Muscle layer of colon (tissue), 2 donors: ENCODE measurements at regions not wholly inside any gene's neighbourhood (a gene's known extent, or its start where the extent isn't known, plus 50 kb on each side); places are given as distances from the start of the nearest gene placed in this dataset.

ENCODE experiments used
- H3K27ac ChIP-seq: one replicate; pipeline ENCODE4 v1.7.0; 2013; ENCODE audit warnings: low read depth, mild to moderate bottlenecking, low read length, moderate library complexity
- H3K27me3 ChIP-seq, 2 donors: one replicate each; pipeline ENCODE4 v1.7.0; 2013; ENCODE audit warnings: low read length in 2 of 2, mild to moderate bottlenecking in 2 of 2; ENCODE audit not compliant: insufficient read depth in 2 of 2, control insufficient read depth in 1 of 2
- H3K36me3 ChIP-seq: one replicate; pipeline ENCODE4 v1.7.0; 2013; ENCODE audit warnings: mild to moderate bottlenecking, low read length; ENCODE audit not compliant: insufficient read depth
- H3K4me1 ChIP-seq: one replicate; pipeline ENCODE4 v1.7.0; 2013; ENCODE audit warnings: mild to moderate bottlenecking, low read length; ENCODE audit not compliant: insufficient read depth
- H3K4me3 ChIP-seq, 2 donors: one replicate each; pipeline ENCODE4 v1.7.0; 2013; ENCODE audit warnings: low read length in 2 of 2, low read depth in 1 of 2, mild to moderate bottlenecking in 1 of 2, moderate library complexity in 1 of 2
- H3K9ac ChIP-seq: one replicate; pipeline ENCODE4 v1.7.0; 2013; ENCODE audit warnings: low read length
- H3K9me3 ChIP-seq: one replicate; pipeline ENCODE4 v1.7.0; 2013; ENCODE audit warnings: mild to moderate bottlenecking, low read length
- donor health status: abdominal sarcoma.
- donor health status: Adenocarcinoma of cecum.

DNA sequence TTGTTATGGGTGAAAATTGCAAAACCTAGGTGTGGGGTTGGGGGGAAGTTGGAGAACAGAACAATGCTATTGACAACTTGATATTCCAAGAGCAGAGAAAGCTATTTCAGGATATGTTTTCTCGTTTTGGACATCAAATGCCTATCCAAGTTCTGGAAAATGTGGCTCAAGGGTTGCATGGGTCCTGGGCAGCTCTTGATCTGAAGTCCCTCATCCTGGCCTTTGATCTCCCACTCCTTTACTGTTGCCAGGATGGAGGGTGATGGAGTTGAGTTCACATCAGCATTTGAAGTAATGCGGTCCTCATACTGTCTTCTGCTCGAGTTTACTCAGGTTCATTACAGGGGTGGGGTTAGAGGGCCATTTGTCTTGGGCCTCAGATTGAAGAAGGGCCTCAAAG lies 76.9 kb upstream of the RPS23 start:
- H3K36me3 ChIP-seq = no peaks in the 10 kb centered on the region
- no peak overlapping the region for H3K9ac ChIP-seq
- no peak overlapping the region for H3K4me3 ChIP-seq
- H3K27me3 ChIP-seq = no peaks in the 10 kb centered on the region
- H3K27ac ChIP-seq = no peak overlapping the region
- H3K4me1 ChIP-seq = no peaks in the 10 kb centered on the region
- H3K9me3 ChIP-seq = no peaks in the 10 kb centered on the region

DNA sequence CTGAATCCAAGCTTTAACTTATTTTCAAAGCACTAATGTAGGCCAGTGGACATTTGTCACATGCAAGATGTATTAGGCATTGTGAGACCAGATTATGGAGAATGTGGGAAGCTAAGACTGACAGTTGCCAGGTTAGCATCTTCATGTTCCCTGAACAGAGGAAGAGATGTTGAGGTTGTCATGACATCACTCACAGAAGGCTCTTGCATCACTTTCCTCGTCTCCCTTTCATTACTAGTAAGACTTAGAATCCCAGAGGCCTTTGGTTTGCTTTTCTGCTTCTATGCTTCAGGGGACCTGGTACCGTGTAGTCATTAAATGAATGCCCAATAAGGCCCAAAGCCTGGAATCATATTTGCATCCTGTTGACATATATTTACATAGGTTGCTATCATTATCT lies 76.4 kb upstream of the RPS23 start:
- no peaks in the 10 kb centered on the region for H3K36me3 ChIP-seq
- no peaks in the 10 kb centered on the region for H3K9me3 ChIP-seq
- H3K9ac ChIP-seq = no peak overlapping the region
- H3K27me3 ChIP-seq = no peaks in the 10 kb centered on the region
- no peak overlapping the region for H3K27ac ChIP-seq
- H3K4me3 ChIP-seq = no peak overlapping the region
- H3K4me1 ChIP-seq = no peaks in the 10 kb centered on the region

DNA sequence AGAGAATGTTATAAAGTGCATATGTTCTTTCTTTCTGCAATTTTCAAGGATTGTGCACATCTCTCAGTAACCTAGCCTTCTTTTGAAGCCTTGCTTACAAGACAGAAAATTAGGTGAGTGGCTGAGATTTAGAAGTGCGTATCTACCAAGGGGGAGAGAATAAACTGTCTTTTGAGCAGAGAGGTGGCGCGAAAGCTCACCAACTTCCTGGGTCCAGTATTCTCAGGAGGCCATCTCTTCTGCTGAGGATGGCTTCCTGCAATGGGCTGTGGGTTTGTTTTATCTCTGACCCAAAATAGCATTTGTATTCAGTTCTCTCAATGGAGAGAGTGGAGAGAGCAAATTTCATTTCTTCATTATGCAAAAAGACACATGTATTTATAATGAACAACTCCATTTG lies 75.4 kb upstream of the RPS23 start:
- Histone ChIP-seq H3K4me1 (peaks cover 6% of the 10 kb centered on the region), H3K36me3 (no peaks in the 10 kb centered on the region), H3K4me3 (no peak overlapping the region), H3K27ac (no peak overlapping the region), H3K9me3 (no peaks in the 10 kb centered on the region), H3K27me3 (no peaks in the 10 kb centered on the region), H3K9ac (no peak overlapping the region)

DNA sequence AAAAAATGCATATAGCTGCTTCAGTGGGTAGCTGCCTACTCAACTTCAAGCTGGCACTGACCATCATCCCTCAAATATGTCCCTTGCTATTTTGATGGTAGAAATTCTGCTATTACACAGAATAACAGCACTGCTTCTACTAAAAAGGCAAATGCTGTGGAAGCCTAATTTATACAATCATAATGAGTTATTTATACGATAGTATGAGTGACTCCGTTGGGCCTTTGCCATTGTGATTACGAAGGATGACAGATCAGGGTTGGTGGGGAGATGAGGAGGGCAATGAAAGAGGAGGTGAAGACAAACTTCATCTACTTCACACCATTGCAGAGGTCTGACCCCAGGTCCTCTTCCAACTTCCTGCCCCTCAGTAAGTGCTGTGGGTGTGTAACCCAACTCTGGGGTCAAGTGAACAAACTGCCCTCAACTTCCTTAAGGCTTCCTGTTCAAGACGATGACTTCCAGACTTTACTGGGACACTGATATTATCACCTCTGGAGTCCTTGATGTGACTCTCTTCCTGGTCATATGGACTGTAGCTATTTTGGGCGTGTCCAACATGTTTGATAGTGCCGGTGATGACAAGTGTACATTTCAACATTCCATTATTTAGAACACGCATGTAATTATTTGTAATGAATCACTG lies 74.1 kb upstream of the RPS23 start:
- Histone ChIP-seq H3K9ac (no peak overlapping the region), H3K27me3 (no peaks in the 10 kb centered on the region), H3K4me3 (no peak overlapping the region), H3K27ac (no peak overlapping the region), H3K36me3 (no peaks in the 10 kb centered on the region), H3K9me3 (no peaks in the 10 kb centered on the region), H3K4me1 (peaks cover 11% of the 10 kb centered on the region)

DNA sequence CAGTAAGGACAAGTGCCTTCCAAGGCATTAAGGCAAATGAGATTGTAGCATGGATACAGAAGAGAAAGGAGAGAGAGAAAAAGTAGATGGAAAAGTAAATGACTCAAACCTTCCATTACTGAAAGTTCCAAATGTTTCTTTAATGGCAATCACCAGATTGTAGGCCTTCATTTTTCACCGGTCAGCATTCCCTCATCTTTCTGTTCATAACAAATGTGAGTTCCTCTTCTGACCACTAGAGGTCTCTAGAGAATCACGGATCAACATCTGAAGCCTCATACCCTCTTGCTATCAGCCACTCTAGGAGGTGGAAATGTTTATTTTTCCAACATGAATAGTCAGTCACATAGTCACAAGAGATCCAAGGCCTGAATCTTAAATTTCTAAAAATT lies 73.6 kb upstream of the RPS23 start:
- Histone ChIP-seq H3K9ac (no peak overlapping the region), H3K9me3 (no peaks in the 10 kb centered on the region), H3K36me3 (no peaks in the 10 kb centered on the region), H3K4me3 (no peak overlapping the region), H3K27ac (no peak overlapping the region), H3K27me3 (no peaks in the 10 kb centered on the region), H3K4me1 (peaks cover 11% of the 10 kb centered on the region)

DNA sequence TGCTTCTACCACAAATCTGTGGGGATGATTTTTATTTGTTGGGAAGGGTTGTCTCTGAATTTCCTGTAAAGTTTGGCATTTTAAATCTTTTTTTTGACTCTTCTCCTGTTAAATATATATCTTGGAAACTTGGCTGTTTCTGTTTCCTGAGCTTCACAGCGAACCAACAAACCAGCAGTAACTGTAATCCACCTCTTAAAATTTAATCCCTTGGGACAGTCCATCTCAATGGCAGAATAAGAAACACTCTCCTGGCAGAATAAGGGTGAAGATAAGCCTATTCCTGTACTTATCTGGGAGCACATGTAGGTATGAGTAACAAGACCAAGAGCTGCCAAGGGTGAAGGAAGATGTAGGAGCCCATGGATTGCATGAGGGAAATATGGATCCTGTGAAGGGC lies 73.1 kb upstream of the RPS23 start:
- Histone ChIP-seq H3K27me3 (no peaks in the 10 kb centered on the region), H3K27ac (no peak overlapping the region), H3K9ac (no peak overlapping the region), H3K4me3 (no peak overlapping the region), H3K9me3 (no peaks in the 10 kb centered on the region), H3K36me3 (no peaks in the 10 kb centered on the region), H3K4me1 (peaks cover 11% of the 10 kb centered on the region)

DNA sequence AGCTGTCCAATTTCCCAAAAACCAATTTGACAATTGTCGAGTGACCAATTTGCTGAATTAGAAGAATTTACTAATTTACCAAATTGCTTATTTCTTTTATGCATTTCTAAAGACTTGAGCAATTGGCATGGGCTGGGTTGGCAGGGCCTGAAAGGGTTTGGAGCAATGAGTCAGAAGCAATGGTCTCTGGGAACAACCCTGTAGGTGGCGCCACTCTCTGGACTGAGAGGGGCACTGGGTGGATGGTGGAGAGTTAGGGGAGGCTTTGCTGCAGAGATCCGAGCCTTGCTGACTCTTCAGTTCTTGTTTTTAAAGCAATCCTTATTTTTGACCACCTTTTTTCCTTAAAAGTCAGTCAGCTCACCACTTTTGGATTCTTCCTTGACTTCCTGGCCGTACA lies 71.5 kb upstream of the RPS23 start:
- H3K27ac ChIP-seq = no peak overlapping the region

DNA sequence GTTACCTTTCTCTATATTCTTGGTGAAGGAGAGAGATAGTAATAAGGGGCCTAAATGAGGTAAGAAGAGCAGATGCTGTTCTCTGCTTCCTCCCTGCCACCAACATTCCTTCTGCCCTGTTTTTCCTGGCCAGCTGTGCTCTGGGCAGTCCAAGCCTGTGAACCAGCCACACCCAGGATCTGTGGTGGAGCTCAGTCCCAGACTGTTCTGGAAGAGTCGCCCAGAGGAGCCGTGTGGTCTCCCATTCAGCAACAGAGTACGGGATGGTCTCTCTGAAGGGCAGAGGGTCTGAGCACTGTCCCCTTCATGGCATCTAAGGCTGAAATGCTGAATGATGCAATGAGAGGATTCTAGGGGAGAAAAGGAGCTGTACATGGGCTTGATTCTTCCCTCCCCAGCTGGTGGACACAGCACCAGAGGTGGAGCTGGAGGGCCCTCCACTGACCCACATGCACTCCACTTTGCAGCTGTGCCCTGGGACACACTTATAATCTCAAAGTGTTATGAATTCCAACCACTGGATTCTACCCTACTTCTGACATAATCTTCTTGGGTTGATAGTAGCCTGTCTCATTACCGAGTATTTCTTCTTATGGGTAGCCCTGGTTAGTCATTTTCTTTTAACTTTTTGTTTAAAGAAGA lies 70.8 kb upstream of the RPS23 start:
- no peak overlapping the region for H3K27ac ChIP-seq
- H3K4me3 ChIP-seq = no peak overlapping the region
- H3K9ac ChIP-seq = no peak overlapping the region
- H3K4me1 ChIP-seq = peaks cover 11% of the 10 kb centered on the region
- no peaks in the 10 kb centered on the region for H3K9me3 ChIP-seq
- H3K27me3 ChIP-seq = no peaks in the 10 kb centered on the region
- no peaks in the 10 kb centered on the region for H3K36me3 ChIP-seq

More for the DNA sequence above, 71.5 kb upstream of the RPS23 start:
- Histone ChIP-seq H3K4me3 (no peak overlapping the region), H3K36me3 (no peaks in the 10 kb centered on the region), H3K9me3 (no peaks in the 10 kb centered on the region), H3K27me3 (no peaks in the 10 kb centered on the region), H3K9ac (no peak overlapping the region), H3K4me1 (peaks cover 11% of the 10 kb centered on the region)

DNA sequence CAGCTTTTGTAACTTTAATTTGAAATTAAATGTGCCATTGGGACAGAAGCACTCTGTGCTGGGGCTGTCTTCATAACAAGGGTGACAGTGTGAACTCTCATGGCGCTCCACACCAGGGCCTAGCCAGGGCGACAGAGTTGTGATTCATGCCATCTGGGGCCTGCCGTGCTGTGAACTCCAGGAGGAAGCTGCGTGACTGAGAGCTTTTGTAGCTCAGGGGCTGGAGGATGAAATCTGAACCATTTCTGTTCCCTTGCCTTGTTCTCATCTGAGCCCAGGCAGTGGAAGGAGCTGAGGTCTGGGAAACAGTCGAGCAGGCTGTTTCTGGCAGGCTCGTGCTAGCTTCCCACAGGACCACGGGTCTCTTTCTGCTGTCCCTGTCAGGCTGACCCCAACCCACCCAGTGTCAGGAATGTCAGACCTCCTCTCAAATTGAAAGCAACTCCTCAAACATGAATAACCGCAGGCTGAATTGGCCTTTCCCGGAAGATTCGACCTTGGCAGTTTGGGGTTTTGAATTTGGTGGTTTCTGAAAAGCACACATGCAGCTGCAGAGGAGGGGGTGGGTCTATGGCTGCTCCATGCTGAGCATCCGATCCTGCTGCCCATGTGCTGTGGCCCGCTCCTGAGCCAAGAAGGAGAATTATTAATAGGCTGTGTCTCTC lies 69.2 kb upstream of the RPS23 start:
- Histone ChIP-seq H3K9me3 (no peaks in the 10 kb centered on the region), H3K27ac (no peak overlapping the region), H3K4me3 (no peak overlapping the region), H3K27me3 (no peaks in the 10 kb centered on the region), H3K9ac (no peak overlapping the region), H3K4me1 (peaks cover 11% of the 10 kb centered on the region), H3K36me3 (no peaks in the 10 kb centered on the region)

DNA sequence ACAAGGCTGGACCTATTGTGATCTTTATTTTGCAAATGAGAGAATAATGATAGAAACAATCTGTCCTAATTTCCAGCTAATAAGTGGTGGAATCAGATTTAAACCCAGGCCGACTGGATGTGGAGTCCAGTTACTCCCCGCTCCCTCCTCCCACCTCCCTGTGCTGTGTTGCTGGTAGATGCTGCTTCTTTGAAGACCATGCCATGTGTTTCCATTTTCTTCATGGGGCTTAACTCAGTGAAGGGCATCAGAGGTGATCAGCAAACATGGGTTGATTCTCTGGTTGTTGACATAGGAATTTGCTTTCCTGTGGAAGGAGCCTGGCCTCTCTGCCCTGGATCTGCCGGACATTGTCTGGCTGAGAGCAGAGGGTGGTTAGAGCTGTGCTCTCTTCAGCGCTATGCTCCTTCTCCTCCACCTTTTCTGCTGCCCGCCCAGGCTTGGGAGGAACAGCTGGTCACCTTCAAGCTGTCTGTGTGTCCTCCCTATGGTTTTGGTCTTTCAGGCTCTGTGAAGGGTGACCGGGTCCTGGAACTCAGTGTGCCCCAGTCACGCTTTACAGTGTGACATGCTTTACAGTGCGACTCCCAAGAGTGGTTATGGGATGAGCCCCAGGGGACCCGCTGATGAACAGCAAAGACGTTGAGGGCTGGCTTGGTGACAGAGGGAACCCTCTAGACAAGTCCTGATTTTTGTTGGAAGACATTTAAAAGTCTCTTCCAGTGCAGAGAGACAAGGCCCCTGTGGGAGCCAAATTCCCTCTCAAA lies 68.4 kb upstream of the RPS23 start:
- H3K4me1 ChIP-seq = peaks cover 11% of the 10 kb centered on the region
- H3K9ac ChIP-seq = no peak overlapping the region
- H3K36me3 ChIP-seq = no peaks in the 10 kb centered on the region
- H3K9me3 ChIP-seq = no peaks in the 10 kb centered on the region
- H3K27me3 ChIP-seq = no peaks in the 10 kb centered on the region
- no peak overlapping the region for H3K27ac ChIP-seq
- H3K4me3 ChIP-seq = no peak overlapping the region

DNA sequence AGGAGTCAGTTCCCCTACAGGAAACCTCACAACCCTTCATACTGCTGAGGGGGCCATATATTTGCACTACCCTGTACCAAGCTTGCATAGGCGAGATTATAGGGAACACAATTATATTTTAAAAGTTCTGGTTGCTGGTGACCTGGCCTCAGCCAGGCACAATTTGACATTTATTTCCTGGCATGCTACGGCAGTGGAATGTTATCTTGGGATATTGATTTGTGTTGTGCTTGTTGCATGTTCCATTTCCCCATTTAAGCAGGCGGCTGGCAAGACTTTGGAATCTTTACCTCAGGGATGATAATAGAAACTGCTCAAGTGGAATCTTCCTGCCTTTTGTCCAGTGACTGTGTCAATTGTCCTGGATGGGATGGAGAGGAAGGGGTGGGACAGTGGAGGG lies 67.0 kb upstream of the RPS23 start:
- no peak overlapping the region for H3K27ac ChIP-seq
- H3K9me3 ChIP-seq = no peaks in the 10 kb centered on the region
- no peak overlapping the region for H3K4me3 ChIP-seq

More for the DNA sequence above, 67.0 kb upstream of the RPS23 start:
- peaks cover 11% of the 10 kb centered on the region for H3K4me1 ChIP-seq
- no peaks in the 10 kb centered on the region for H3K36me3 ChIP-seq
- H3K9ac ChIP-seq = no peak overlapping the region
- H3K27me3 ChIP-seq = no peaks in the 10 kb centered on the region
